Occipital lobe (tissue), 1 donor: ENCODE measurements at regions not wholly inside any gene's neighbourhood (a gene's known extent, or its start where the extent isn't known, plus 50 kb on each side); places are given as distances from the start of the nearest gene placed in this dataset.

Experiments used
- DNase-seq: peaks from one replicate; lab custom pipeline; 2025; lab: John Stamatoyannopoulos, UW

DNA sequence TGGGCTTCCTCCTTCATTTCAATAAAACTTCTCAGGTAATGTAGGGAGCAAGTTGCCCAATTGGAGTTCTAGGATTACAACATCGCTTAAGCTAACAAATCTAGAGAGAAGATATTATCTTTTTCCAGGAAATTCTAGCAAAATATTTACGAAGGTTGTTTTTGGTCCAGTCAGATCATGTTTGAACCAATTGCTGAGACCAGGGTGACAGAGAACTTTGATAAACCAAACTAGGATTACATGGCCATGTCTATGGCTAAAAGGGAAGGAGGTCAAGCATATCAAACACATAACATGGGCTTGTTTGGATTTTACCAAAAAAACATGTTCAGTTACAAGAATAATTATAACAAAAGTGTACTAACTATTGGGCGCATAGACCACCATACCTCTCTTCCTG is 442.4 kb upstream of the SGCG start:
- no peak for DNase-seq

DNA sequence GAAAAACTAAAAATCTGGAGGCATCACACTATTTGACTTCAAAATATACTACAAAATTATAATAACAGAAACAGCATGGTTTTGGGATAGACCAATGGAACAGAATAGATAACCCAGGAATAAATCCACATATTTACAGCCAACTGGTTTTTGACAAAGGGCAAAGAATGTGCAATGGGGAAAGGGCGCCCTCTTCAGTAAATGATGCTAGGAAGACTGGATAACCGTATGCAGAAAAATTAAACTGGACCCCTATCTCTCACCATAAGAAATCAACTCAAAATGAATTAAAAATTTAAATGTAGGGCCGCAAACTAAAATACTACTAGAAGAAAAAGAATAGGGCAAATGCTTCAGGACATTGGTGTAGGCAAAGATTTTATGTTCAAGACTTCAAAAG is 440.5 kb upstream of the SGCG start:
- DNase-seq, result no peak

DNA sequence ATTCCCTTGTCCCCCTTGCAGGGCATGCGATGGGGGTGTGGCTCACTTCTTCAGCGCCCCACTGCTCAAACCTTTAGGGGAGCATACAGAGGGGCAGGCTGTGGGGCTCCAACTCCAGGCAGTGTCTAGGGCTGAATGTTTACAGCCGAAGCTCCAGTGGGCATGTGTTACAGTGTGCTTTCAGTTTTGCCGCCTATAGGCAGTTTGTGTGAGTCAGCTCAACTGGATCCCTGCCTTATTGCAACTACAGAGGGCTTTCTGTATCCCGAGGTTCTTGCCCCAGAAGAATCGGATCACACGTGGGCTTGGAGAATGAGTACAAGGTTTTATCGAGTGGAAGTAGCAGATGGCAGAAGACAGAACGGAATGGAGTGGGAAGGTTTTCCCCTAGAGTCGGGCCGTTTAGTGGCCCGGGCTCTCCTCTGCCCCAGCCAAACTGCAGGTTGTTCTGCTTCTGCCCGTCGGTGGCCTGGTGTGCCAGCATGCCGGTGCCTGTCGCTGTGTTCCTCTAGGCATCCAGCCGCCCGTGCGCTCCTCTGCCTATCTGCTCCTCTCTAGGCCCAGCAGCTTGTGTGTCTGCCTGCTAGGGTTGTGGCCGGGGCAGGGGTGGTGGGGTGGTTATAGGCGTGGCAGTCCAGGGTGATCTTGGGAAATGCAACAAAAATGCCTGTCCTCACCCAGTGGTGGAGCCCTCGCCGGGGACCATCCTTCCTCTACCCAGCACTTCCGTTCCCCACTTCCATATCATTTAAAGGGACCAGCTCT is 435.9 kb upstream of the SGCG start:
- no peak for DNase-seq

DNA sequence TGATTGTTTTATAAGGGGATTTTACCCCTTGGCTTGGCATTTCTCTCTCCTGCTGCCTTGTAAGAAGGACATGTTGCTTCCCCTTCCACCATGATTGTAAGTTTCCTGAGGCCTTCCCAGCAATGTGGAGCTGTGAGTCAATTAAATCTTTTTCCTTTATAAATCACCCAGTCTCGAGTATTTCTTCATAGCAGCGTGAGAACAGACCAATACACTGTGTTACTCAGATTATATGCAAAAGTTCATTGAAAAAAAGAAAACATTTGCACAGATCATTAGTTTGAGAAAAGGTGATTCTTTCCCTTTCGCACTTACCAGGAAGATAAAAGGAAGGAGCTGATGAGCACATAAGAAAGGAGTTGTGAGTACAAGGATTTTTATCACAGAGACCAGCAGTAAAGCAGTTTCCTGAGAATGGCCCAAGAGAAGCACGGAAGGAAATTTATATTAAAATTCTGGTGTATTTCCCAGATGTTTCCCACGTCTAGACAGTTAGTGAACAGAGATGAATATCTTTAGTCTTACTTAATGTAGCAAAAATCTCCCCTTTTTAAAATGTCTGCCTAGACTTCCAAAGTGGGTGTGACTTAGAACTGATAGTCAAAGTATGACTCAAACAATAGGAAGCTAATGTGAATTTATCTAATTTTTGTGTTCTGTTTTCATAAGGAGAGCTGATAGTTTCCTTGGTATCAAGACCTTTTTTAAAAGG is 431.8 kb upstream of the SGCG start:
- DNase-seq, result no peak

DNA sequence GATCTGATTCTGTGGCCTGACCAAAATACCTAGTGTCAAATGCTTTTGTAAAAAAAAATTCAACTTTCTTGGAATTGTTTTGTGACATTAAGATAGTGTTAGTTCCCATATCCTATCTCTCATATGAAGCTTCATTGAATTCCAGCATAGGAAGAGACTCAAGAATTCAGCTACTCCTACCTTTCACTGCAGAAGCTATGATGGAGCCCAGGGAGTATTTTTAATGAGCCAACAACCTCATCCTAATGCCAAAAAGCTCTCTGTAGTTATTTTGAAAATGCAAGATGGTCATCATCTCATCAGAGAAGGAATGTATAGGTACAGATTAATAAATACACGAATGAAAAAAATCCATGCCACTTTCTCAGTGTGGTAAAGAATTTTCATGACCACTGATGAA is 431.2 kb upstream of the SGCG start:
- no peak for DNase-seq

DNA sequence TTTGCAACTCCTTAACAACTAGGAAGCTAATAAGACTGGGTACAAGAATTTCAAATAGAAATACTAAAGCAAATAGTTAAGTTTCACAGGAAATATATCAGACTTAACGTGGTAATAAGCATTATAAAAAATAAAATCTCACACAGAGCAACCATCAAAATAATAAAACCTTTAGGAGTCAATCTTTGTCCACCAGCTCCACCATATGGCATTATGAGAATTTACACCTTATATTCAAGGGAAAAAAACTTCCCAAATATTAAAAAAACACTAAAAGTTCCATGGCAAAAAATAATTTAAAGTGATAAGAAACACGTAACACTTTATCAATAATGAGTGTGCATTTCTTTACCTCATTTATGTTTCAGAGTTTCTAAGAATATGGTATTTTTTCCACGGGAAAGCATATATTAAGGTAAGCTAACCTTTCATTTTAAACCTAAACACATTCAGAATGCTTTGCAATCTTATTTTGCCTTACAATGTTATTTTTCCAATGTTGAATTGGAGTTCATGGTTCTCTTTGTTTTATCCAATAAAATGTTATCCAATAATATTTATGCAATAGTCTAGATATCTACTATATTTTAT is 423.2 kb upstream of the SGCG start:
- no peak for DNase-seq

DNA sequence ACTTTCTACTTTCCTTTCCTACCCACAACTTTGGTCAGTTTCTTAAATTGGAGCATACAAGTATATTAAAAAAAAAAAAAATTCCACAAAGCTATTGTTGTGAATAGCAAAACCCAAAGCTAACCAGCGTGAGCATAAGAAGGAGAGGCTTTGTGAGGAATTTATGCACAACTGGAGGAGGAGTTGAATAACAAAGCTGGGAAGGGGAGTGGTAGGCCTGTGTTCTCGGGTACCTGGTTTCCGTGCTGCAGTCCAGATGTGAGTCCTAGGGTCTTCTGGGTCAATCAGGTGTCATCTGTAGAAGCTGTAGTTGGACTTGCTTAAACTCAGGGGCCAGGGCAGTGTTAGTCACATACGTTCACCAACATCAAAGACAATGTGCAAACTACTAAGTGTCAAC is 422.5 kb upstream of the SGCG start:
- DNase-seq, result no peak

DNA sequence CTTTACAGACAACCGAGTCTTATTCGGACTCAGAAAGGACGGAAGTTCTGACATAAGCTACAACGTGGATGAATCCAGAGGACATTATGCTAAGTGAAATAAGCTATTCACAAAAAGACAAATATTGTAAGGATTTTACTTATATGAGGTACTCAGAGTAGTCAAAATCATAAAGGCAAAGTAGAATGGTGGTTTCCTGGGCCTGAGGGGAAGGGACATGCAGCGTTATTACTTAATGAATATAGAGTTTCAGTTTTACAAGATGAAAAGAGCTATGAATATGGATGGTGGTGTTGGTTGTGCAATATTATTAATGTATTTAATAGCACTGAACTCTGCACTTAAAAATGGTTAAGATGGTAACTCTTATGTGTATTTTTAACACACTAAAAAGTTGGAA is 419.1 kb upstream of the SGCG start:
- DNase-seq, result no peak

DNA sequence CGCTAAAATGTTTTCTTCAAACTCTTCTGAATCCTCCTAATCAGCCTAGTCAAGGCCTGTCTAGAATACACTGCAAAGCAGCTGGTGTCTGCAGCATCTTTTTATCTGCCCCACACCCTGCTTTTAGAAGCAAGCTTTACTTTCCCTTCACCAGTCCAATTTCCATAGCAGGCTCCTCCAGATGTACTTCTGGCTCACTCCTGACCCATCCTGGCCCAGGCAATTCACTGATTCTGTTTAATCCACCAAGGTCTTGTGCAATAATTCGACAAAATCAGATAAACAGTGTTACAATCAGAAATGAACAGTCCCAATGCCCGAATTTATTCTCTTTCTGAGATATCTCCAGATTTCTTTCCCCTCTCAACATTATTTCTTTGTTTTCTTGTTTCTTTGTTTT is 415.2 kb upstream of the SGCG start:
- DNase-seq, result no peak

DNA sequence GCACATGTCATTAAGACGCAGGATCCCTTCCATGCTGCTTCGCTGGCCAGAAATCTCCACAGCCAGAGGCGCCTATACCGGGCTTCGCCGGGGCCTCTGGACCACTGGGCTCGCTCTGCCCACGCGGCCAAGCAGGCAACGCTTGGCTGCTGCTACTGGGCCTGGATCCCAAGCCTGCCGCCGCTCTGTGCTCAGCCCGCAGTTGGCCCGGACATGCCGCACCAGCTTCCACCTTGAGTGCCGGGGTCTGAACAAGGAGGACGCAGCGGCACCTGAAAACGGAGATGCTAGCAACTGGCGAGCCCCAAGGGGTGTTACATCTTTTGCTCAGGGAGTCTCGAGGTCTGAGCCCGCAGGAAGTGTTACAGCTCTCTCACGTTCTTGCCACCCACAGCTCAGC is 409.9 kb upstream of the SGCG start:
- no peak for DNase-seq

DNA sequence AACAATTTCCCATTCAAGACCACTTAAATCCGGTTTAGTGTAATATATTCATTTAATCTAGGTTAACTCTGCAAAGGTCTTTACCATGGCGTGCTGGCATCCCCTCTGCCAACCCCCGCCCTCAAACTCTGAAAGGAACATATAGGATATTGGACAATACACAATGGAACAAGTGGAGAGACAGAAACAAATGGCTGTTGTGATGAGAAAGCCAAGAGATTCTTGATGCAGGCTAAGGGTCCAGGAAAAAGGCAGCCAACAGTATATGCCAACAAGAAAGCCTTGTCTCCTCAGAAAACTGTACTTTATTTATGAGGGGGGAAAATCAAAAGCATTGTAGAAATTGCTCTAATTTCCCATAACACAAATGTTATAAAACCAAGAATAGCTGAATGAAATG is 407.3 kb upstream of the SGCG start:
- no peak for DNase-seq

DNA sequence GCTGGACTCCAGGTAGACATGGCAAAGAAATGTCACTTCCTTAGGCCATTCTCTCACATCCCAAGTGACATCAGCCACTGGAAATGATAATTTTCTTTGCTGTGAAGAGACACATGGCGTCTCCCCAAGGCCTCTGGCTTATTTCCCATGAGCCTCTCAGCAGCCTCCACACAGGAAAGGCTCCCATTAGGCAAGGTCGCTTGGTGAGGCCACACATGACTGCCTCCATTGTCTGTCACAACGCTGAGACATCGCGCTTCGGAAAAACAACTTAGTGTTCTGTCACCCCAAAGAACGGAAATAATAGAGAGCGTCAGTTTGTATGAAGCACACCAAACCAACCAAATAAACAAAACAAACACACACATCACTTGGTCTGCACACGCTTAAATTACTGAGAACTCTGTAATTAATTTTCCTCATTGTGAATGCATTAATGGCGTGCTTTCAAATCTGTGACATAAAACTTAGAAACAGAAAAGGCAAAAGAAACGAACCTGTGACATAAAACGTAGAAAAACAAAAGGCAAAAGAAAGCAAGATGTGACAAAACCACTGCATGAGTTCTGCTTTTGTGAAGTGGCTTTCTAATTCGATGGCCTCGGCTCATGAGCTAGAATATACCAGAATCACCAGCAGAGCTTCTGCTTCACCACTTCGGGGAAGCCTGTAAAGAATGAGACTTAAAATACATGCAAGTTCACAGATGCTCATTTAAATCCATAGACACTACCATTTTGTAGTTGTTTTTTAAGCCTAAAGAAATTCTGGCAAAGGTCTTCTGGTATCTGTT is 404.2 kb upstream of the SGCG start:
- DNase-seq, result no peak

DNA sequence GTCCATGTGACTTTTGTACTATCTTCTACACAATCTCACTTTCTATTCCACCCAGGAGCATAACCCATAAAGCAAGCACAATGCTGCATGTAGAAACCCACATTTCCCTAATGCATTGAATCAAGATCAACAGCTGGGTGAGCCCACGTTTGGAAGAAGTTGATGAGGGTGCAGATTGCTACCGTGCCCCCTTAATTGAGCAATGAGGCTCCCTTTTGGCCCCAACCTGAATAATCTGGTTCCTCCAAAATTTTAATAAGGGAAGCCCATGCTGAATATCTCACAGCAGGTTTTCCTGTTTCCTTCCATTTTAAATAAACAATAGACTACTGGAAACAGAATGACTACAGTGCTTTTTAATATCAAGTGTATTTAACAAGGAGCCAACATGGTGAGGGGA is 403.6 kb upstream of the SGCG start:
- DNase-seq, result no peak

DNA sequence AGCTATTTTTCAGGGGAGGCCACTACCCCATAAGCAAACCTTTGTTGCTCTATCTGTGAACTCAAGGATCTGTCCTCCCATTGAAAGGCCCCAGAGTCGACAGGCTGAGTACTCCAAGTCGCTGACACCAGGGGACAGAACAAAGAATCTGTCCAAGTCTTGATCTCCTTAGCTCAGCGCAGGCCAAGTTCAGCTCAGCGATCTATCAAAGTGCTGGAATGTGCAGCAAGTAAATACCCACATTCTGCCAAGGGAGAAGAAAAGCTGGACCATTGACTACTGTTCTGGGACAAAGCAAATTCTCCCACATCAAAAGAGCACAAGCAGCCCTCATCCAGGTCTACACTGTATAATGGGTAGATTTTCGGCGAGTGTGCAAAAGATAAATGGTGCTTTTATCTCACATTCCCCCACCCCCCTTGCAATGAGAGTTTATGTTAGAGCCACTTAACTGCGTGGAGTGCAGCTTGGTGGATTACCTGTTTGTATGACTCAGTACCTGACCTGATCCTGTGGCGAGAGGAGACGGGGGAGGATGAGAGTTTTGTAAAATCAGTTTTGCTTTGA is 391.7 kb upstream of the SGCG start:
- DNase-seq, result no peak

DNA sequence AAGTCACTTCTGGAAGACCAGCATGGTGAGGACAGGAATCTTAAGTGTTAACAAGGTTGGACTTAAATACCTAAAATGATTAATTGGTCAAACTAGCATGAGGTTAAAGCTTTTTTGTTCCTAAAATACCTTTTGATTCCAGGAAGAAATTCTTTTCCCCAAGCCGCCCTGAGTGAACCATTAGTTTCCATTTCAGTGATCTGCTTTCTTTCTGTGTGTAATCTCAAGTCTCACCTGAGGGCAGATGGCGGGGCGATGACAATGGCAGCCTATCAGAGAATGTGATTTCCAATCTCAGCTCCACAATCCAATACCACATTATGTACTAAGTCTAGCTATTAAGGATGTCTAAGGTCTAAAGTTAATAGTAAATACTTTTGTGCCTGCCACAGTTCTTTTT is 390.9 kb upstream of the SGCG start:
- no peak for DNase-seq

DNA sequence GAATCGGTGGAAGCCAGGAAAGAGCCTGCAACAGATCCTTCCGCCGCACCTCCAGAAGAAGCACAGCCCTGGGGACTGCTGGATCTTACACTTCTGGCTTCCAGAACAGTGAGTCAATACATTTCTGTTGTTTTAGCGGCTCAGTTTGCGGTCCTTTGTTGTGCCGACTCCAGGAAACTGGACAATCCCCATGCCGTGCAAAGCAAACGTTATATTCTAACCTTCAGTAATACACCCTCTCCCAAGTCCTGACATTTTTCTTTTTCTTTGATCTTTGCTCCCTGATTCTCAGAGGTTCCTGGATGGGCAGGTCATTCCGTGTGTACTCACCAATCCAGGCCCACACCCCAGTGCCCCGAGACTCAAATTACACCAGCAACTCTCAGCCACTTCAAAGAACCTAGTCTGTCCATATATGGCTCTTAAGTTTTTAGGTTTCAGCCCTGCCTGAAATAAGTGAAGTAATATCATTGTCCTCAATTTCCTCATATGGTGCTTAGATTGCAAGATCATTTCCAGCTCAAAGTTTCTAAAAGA is 387.1 kb upstream of the SGCG start:
- no peak for DNase-seq

DNA sequence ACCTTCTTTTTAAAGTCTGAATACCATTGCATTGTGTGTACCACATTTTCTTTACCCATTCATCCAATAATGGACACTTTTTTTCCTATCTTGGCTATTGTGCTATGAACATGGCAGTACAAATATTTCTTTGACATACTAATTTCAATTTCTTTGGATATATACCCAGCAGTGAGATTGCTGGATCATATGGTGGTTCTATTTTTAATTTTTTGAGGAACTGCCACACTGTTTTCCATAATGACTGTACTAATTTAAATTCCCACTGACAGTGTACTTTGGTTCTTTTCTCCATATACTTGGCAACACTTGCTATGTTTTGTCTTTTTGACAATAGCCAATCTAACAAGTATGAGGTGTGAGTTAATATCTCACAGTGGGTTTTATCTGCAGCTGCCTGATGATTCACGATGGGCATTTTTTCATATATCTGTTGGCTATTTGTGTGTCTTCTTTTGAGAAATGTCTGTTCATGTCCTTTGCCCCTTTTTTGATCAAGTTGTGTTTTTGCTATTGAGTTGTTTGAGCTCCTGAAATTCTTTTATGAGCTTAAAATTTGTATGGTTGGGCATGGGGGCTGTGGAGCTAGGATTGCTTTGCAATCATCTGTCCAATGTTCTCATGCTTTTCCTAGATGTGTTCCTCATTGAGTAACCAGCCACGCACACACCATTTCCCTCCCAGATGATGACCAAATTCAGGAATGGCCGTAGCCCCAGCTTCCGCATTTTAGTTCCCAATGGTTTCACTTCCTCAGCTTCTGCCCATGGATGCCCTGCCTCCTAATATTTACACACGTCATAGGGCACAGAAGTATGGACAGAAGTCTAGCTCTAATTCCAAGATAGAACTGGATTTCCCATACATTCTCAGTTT is 380.0 kb upstream of the SGCG start:
- DNase-seq, result no peak

DNA sequence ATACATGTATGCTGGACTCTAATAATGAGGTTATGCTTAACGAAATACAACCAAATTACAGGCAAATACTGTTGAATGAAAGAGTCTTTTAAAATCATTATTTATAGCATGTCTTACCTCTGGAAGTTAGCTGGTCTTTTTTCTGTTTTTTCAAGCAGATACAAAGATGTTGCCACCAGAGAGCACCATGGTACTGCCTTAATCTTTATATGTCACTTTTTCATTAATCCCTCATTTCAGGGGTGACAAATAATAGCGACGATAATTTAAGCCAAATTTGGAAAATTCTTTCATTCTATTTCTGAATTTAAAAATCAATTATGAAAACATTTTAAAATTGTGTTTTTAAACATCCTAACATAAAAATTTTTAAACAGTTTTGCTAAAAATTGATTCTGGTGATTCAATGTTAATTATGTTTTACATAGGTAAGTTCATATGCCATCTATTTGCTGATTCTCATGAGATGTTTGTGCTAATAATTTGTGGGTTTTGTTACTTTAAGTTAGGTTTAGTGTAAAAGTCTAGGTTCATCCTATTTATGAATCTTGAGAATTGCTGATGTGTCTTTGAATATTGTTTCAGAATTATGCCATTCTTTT is 379.3 kb upstream of the SGCG start:
- no peak for DNase-seq

DNA sequence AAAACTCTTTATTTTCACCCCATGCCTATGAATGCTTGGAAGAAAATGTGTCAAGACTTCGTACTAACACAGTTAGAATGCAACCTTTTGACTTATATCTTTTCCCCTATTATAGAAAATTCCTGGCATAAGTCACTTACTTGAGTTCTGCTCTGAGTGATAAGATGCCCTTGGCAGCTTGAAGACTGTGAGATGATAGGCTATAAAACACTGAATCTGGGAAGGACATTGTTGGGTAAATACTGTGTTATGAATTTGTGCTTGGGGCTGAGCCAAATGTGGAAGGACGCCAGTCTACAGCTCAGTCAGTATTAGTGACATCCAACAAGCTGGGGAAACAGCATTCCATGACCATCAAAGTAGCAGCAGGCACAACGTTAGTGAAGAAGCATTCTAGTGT is 368.0 kb upstream of the SGCG start:
- no peak for DNase-seq
